Activated T-helper 1 cell treated with Interleukin-2 at 50 U/mL for 16 hours (primary cell): ENCODE measurements at regions not wholly inside any gene's neighbourhood (a gene's known extent, or its start where the extent isn't known, plus 50 kb on each side); places are given as distances from the start of the nearest gene placed in this dataset.
"Not testable (repeated sequence)": the region's sequence is repeated elsewhere in the genome, so short reads cannot be mapped to it uniquely, and the experiment has no call there.

Experiments used
- DNase-seq: peaks from one replicate; pipeline ENCODE4 v3.0.0-alpha.2; 2020; ENCODE audit warnings: low read depth

- DNase-seq, result no peak
Observed at GRCh38 chr7:9711259-9711918, 1262.3 kb upstream of the PHF14 start.

- DNase-seq, result no peak
Observed at GRCh38 chr7:9718071-9718661, 1255.5 kb upstream of the PHF14 start.

GRCh38 chr7:9719303-9719702 is 1254.4 kb upstream of the PHF14 start:
- no peak for DNase-seq

GRCh38 chr7:9719721-9720120 is 1254.0 kb upstream of the PHF14 start:
- DNase-seq, result no peak

- DNase-seq, result not testable (repeated sequence)
Observed at GRCh38 chr7:9725940-9726663, 1247.6 kb upstream of the PHF14 start.

DNA sequence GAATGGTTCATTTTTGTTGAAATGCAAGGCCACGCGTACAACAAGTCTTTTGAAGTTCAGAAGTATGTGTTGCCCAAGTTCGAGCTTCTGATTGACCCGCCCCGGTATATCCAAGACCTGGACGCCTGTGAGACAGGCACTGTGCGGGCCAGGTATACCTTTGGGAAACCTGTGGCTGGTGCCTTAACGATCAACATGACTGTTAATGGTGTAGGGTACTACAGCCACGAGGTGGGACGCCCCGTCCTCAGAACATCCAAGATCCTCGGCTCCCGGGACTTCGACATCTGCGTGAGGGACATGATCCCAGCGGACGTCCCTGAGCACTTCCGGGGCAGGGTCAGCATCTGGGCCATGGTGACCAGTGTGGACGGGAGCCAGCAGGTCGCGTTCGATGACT is 1246.9 kb upstream of the PHF14 start:
- not testable (repeated sequence) for DNase-seq

- DNase-seq, result not testable (repeated sequence)
Observed at GRCh38 chr7:9727467-9727869, 1246.2 kb upstream of the PHF14 start.

DNA sequence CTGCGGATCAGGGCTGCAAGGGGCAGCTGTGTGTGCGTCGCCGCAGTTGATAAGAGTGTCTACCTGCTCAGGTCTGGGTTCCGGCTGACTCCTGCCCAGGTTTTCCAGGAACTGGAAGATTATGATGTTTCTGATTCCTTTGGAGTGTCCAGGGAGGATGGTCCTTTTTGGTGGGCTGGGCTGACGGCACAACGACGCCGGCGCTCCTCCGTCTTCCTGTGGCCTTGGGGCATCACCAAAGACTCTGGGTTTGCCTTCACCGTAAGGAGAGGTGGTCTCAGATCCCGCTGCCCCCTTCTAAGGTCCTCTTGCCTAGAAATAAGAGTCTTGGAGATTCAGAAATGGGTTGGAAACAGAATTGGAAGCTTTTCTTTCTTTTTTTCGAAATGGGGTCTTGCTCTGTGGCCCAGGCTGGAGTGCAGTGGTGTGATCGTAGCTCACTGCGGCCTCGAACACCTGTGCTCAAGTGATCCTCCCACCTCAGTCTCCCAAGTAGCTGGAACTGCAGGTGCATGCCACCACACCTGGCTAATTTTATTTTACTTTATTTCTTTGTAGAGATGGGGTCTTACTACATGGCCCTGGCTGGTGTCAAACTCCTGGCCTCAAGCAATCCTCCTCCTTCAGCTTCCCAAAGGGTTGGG is 1245.5 kb upstream of the PHF14 start:
- DNase-seq, result not testable (repeated sequence)

DNA sequence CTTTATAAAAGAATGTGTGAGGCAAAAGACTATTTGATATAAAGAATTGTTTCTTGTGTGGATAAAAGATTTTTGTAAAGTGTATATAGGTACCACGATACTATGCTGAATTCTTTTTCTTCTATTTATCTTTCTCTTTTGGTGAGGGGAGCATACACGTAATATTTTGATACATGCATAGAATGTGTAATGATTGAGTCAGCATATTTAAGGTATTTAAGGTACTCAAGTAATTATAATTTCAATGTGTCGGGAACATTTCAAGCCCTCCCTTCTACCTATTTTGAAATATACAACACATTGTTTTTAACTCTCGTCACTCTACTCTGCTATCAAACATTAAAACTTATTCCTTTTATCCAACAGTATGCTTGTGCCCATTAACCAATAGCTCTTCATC is 1221.6 kb upstream of the PHF14 start:
- no peak for DNase-seq

GRCh38 chr7:9761224-9761623 is 1212.4 kb upstream of the PHF14 start:
- no peak for DNase-seq

- DNase-seq, result no peak
Observed at GRCh38 chr7:9776900-9777299, 1196.8 kb upstream of the PHF14 start.

DNA sequence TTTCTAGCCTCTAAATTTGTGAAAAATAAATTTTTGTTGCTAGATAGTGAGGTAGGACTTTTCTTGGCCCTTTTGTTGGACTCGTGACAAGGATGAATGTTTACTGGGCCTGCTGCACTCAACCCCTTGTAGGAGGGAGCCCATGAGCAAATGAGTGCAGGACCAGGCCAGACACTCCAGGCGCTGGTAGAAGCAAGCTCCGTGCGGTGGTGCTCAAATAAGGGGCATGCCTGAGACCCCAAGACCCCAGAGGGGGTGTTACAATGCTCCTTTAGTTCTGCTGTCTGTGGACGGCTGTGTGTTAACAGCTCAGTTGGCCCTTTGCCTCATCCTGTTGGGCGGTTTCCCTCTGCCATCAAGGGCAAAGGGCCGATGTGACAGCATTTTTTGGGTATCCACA is 1195.3 kb upstream of the PHF14 start:
- no peak for DNase-seq

- no peak for DNase-seq
Observed at GRCh38 chr7:9781710-9782109, 1192.0 kb upstream of the PHF14 start.

DNA sequence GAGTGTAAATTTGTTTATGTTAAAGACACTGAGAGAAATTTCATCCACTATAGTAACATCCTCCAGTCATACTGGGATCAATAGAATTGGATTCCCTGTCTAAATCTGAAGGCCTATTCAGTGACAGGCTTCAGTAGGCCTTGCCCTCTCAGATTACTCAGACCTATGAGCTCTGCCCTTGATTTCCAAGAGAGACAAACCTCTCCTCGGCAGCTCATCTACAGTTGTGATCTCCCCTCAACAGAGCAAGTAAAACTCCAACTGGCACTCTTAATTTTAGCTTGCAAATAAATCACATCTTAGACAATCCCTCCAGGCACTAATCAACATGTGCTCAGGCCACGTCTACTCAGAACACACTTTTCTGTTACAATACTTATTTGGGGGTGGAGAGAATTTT is 1191.4 kb upstream of the PHF14 start:
- DNase-seq, result no peak

GRCh38 chr7:9785211-9785610 is 1188.5 kb upstream of the PHF14 start:
- no peak for DNase-seq

GRCh38 chr7:9796241-9796640 is 1177.4 kb upstream of the PHF14 start:
- DNase-seq, result no peak

DNA sequence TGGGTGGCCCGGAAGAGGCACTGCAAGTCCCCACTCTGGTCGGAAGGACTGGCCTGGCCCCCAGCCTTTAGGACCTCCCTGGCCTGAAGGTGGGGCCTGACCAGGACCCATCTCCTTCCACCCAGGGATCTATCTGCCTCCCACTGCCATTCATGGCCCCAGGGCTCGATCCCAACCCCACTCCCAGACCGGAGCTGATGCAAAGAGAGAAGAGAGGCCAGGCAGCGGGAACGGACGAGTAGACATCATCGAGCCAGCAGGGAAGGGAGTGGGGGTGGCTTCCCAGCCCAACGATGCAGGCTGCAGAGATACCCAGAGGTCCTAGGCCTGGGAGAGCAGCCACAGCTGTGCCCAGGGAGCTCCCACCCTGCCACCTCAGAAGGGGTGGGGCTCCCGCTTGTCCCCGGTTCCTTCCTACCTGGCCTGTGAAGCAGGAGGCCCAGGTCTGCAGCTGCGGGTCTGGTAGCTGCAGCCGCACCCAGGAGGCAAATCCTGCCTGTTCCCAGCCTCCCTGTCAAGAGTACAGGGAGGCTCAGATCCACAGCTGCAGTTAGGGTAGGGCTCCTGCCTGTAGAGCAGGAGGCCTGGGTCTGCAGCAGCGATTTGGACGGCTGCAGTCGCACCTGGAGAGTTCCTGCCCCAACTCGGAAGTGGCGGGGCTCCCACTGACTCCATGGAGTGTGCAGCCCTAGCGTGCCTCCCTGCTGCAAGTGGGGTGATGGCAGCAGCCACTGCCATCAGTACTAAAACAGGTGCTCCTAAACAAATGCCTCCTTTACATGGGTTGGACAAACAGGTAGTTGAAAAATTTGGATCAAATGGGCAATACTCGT is 1151.0 kb upstream of the PHF14 start:
- no peak for DNase-seq

GRCh38 chr7:9835199-9835598 is 1138.5 kb upstream of the PHF14 start:
- DNase-seq, result no peak

- no peak for DNase-seq
Observed at GRCh38 chr7:9836671-9837070, 1137.0 kb upstream of the PHF14 start.

GRCh38 chr7:9842301-9842700 is 1131.4 kb upstream of the PHF14 start:
- no peak for DNase-seq

GRCh38 chr7:9846902-9847301 is 1126.8 kb upstream of the PHF14 start:
- DNase-seq, result no peak

DNA sequence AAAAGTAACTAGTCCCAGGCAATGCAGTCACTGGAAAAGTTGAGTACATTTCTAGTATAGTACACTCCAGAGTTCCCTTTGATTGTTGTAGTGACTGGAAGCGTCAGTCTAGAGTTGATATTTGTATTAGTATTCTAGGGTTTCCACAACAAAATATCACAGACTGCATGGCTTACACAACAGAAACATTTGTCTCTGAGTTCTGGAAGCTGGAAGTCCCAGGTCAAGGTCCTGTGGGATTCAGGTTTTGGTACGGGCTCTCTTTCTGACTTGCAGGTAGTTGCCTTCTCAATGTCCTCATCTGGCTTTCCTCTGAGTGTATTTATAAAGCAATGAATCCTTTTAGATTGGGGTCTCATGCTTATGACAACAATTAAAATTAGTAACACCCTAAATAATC is 1119.1 kb upstream of the PHF14 start:
- DNase-seq, result no peak
